Hippocampal formation (tissue), 2 donors: ENCODE measurements at regions not wholly inside any gene's neighbourhood (a gene's known extent, or its start where the extent isn't known, plus 50 kb on each side); places are given as distances from the start of the nearest gene placed in this dataset.
"Not testable (repeated sequence)": the region's sequence is repeated elsewhere in the genome, so short reads cannot be mapped to it uniquely, and the experiment has no call there.

ENCODE experiments used
- DNase-seq, 2 donors: peaks; one replicate each; lab custom pipeline; 2025; lab: John Stamatoyannopoulos, UW

DNA sequence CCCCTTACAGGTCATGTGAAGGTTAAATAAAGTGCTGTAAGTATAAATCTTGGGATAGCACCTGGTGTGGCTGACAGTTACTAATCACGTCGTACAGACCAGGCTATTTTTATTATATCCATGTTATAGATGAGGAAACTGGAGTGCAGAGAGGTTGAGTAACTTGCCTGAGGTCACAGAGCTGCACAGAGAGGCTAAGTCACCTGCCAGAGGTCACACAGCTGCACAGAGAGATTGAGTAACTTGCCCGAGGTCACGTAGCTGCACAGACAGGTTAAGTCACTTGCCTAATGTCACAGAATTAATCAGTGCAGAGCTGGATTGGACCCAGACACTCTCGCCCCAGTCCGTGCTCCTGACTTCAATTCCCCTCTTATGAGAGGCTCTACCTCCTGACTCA, 171.5 kb downstream of the NUP210 start:
- DNase-seq: no peak

DNA sequence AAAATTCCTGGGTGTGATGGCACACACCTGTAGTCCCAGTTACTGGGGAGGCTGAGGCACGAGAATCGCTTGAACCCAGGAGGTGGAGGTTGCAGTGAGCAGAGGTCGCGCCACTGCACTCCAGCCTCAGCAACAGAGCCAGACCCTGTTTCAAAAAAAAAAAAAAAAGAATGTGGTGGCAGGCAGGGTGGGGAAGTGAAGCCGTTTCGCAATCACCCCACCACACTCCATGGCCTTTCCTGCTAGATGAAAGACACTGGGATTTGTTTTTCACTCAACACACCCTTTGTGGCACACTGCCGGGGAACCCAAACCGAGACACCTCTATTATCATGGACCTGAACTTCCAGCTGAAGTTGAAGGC, 172.4 kb upstream of the IQSEC1 start:
- DNase-seq: no peak

DNA sequence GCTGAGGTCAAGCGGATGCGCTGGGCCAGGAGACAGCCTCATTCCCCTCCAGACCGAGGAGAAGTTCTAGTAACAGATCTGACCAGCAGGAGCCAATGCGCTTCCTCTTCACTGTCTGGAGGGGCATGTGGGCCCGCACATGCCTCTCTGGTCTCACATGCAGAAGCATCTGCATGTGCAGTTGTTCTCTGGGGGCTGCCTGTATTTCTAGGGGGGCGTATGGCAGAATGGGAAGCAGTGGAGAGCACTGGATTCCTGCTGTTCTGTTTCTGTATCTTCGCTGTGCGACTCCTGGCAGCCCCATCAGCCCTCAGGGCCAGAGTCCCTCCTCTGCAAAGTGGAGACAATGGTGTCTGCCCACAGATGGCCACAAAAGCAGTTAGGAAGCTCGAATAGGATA, 170.4 kb upstream of the IQSEC1 start:
- no peak for DNase-seq

DNA sequence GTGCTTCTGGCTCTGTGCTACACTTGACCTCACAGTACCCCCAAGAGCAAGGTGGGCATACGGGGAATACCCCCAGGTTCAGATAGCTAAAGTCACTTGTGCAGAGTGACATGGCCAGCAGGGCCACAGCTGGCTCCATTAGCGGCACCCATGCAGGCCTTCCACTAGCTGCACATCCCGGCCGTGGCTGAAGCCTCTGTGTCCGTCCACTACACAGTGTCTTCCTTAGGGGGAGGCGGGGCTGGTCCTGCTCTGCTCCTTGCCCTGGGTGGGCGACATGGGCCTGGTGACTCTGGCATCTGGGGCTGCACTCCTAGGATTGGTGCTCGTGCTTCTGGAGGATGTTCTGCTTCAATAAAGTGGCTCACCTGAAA, 169.1 kb upstream of the IQSEC1 start:
- DNase-seq: no peak

DNA sequence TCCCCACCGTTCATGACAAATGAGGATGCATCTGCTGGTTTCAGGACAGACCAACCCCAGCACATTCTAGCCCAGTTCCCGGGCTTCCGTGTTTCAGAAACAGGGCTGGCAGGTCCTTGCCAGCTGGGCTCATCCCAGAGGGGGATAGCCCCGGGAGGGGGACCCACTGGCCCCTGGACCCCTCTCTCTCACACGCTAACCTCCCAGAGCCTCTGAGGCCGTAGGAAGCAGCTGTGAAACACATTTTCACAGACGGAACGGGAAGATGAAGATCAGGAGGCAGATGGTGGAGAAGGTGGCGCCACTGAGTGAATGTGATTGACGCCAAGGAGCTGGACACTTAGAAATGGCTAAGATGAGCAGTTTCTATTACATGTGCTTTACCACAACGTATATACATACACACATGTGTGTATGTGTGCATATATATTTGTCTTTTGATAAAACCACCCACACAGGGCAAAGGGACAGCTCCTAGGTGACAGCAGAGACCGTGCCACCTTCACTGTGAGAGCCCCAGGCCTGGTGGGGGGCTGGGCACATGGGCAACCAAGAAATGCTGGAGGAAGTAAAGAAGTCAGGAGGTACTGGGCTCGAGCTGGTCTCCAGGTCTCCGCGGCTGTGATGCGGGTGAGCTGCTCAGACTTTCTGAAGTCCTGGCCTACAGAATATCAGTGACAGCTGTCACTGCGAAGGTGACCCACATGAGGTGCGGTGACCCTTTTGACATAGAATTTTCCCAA, 168.6 kb upstream of the IQSEC1 start:
- no peak for DNase-seq

DNA sequence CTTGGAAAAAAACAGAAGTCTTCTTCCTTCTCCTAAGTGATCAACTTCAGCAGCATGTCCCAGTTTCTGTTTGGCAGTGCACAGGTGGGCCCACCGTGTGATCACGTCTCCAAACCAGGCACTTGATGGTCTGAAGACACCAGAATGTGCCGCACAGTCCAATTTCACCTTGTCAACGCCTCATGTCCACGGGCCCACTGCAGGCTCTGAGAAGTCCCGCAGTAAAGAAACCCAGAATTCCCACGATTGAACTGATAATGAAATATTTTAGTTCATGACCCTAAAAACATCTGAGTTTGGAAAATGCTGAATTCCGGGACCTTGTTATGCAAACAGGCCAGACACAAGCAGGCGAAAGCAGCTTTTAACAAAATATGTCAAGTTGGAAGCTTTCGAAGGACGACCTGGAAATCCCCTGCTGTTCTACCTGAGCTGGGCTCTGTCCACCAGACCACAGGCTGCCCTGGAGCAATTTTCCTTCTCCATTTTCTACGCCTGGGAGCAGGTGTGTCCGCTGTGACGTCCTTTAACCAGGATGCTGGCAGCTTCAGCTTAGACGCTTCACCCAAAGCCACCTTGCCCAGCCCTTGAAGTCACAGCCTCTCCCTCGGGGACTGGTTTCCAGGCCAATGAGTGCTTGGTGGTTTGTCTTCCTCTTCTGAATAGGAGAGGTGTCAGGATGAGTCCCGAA, 167.8 kb upstream of the IQSEC1 start:
- no peak for DNase-seq

DNA sequence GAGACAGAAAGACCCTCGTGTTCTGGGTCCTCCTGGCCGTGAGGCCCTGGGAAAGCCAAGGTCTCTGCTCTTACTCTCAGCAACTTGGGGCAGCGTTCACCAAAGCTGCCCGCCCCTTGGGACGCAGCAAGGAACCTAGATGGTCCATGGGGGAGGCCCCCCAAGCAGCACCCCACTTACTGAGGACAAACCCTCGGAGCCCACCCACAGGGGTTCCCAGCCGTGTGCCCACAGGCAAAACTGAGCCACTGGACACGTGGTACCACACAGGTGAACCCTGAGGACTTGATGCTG, 166.2 kb upstream of the IQSEC1 start:
- DNase-seq: no peak

DNA sequence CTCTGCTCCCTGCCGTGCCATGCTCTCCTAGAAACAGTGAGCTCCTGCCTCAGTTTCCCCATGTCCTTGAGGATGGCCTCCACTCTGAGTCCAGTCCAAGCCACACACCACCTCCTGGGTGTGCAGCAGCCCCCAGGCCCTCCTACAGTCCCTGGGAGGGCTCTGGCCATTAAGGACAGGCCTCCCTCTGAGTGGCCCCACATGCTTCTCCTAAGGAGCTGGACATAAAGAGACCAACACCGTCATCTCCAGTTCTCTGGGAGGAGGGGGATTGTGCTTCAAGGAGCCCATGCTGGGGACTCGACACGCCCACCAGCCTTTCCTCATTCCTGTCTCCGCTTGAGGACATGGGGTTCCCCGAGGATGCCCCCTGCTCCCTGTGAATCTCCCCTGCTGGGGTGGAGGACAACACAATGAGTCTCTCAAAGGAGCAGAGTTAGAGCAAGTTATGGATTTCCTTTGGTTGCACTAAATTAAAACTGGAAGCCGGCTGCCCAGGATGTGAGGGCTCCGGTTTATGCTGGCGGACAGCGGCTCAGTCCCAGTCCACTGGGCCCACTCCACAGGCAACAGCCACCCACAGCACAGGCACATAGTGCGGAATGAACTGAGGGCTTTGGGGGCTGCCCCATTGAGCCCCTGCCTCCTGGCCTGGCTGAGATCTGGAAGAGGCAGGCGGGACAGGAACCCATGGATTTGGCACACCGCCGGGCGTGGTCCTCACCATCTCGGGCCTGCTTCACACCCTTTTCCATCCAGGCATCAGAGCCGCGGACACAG, 165.6 kb upstream of the IQSEC1 start:
- no peak for DNase-seq

DNA sequence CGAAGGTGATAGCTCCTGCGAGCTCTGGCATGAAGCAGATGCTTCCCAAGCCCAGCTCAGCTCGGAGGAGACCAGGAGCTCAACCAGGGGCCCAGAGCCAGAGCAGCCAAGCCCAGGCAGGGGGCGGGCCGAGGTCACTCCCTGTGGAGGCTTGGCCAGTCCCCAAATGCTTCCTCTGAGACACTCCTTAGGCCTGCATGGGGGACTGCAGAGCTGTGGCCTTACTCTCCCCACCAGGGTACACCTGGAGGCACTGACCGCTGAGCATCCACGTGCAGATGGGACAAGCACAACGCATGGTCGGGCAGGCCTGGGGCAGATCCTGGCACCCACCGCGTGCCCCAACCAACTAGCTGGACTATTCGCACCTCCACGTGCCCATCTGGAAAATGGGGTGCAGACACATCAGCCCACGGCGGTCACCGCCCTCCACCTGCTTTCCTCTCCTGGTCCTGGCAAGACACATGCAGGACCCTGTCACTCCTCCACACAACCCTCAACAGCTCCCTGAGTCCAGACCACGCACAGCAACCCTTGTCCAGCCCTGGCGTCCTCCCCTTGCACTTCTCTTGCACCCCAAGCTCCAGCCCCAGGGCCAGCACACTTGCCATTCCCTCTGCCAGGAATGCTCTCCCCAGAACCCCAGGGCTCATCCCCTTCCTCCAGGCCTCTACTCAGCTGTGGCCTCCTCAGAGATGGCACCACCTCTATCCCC, 164.7 kb upstream of the IQSEC1 start:
- no peak for DNase-seq

DNA sequence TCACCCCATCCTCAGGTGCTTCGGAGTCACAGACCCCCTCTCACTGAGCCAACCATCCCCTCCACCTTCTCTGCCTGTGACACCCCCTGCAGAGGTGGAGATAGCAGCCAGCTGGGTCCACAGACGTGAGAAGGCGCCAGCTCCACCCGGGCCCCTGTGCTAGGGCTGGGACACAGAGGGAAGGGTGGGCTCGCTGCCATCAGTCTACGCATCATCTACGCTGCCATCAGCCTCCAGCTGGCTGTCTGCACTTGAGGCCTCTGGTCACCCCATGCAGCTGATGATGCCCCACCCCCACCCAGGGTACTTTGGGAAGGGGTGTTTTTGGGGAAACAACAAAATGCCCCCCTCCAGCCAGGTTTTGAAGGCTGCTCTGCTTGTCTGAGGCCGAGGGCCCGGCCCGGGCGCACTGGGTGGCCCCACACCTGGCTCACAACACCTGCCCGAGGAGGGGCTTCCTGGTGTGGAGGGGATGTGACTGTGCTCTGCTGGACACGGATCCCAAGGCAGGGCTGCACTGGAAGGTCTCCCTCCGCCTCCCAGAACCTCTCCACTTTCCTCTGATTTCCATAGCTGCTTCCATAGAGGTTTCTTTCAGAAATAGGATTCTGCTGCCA, 163.4 kb upstream of the IQSEC1 start:
- DNase-seq: no peak

DNA sequence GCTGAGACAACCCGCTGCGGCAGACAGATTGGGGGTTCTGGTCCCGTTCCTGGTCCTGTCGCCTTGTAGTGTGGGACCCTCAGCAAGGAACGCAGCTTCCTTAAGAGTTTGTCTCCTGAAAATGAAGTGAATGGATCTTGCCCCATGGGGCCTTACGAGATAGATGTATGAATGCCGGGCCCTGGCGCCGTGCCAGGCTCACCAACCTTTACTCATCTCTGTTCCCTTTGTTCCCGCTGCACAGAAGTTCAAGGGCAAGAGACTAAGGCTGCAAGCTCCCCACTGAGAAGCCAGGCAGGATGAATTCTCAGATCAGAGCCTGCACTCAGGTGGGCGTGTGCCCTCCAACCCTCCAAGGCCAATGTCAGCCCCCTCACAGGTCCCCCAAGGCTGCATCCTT, 162.7 kb upstream of the IQSEC1 start:
- DNase-seq: no peak

DNA sequence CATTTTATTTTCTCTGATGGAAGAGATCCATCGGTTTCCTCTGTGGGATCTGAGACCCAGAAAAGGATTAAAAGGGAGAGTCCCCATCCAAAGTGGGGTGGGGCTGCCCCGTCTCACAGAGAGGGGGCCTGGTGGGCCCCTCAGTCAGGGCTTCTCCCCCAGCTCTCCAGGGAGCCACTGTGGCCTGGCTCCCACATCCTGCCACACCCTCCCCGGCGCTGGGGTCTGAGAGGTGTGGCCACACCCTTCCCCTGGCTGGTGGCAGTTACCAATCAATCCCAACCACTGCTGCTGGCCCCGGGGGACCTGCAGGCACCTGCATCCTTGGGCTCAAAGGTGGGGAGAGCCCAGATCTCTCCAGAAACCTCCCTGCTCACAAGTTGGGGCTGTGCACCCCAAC, 161.8 kb upstream of the IQSEC1 start:
- no peak for DNase-seq

DNA sequence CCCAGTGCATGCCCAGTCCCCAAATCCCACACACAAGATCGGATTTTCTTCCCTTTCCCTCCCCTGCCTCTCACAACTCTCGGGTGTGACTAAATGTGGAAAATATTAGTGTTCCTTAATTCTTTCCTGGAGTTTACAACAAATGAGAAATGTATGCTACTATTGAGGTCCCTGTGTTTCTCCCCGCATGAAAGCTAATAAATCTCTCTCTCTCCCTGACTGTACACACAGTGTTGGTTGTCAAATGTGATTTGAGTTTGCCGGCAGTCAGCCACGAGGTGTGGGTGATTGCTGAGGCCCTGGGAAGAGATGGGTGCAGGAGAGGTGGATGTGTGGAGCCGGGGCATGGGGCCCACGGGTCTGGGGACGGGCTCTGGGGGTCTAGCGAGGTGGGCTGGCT, 161.4 kb upstream of the IQSEC1 start:
- DNase-seq: no peak

DNA sequence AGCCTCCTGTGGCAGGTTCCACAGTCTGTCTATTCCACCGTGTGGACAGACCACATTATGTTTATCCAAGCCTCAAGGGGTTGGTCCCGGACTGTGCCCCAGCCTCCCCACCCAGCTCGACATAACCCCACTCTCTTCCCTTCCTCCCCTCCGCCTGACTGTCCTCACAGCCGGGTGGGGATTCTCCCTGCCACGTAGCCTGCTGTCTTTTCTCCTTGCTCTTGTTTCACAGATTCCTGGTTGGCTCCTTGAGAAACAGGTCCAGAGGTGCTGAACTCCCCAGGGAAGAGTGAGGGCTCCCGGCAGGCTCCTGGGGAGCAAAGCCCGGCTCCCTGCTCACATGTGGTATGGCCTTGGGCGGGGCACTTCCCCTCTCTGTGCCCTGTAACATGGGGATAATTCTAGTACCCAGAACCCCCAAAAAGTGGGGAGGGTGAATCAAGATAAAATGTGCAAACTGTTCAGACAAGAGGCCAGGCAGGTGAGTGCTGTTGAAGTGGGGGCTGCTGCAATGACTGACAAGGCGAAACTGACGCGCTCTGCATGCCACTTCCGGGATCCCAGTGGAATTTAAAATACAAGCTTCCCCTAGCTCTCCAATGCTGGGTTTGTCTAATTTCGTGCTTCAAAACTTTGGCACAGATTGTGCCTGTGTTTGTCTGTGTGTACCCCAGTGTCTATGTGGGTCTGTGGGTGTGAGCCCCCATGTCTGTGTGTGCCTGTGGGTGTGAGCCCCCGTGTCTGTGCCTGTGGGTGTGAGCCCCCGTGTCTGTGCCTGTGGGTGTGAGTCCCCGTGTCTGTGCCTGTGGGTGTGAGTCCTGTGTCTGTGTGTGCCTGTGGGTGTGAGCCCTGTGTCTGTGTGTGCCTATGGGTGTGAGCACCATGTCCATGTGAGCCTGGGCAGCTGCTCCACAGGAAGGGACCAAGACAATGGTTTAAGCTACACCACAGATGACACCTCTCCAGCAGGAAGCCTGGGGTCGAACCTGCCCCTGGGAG, 160.6 kb upstream of the IQSEC1 start:
- DNase-seq: no peak

DNA sequence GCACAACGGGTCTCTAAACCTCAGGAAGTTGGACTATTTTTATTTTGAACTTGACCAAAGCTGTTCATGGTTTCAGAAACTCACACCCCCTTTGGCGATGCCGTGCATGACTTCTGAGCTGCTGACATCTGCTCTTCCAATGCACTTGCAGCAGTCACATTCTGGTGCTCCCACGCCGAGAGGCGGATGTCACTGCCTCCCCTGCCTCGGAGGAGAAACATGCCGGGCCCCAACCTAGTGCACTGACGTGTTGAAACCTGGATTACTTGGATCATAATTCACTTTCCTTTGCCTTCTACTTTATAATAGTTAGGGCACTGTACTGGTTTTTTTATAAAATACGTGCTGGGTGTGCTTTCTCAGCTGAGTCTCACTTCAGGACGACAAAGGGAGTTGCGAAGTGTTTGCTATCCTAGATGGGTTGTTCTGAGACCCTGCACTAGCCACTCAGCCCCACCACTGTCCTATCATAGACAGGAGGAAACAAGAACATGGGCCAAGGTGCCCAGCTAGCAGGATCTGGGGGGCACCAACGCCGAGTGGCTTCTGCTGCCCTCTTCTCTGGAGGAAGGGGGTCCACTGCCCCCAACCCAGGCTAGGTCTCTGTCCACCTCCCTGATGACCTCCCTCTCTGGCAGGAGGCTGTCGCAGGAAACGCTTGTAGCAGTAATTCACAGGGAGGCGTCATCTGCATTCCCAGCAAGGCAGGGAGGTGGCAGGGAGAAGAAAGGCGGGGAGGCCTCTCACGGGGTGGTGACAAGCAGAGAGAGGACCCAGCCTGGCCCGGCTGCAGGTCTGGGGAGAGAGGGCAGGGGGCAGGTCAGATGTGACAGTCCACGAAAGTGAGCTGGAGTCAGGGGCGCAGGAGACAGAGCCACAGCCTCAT, 158.8 kb upstream of the IQSEC1 start:
- no peak for DNase-seq

DNA sequence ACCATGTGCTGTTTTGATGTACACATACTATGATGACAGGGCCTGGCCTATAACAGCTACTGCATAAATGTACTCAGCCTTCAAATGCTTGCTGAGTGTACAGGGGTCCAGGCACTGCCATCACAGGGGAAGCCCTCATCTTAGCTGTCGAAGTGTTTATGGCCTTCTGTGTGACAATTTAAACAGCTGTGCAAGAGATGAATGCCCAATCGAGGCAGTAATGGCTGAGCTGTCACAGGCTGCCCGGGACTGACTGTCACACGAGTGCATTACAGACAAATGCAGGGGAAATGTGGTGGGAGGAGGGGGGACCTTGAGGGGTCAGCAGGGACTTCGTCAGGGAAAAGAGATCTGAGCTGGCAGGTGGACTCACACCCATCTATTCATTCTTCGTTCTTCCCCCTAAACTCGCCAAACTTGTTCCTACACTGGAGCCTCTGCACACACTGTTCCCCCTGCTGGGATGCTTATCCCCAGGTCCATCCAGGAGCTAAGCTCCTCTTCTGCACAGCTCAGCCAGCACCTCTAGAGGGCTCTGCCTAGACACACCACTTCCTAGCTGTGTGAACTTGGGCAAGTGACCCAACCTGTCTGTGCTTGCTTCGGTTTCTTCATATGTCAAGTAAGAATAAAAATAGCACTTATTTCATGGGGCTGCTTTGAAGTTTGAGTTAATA, 156.2 kb upstream of the IQSEC1 start:
- DNase-seq: no peak

DNA sequence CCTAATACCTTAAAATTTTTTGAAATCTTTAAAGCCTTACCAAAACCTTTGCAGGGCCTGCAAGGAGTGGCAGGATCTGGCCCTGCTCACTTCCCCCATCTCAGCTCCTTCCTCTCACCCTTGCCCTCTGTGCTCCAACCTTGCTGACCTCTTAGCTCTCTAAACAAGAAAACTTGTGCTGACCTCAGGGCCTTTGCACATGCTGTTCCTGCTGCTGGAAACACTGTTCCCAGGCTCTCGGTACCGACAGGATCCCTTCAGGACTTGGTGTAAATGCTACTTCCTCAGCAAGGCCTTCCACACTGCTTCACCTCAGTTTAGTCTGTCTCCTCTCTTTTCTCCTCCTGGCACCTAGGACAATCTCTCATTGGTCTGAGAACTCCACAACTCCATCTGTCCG, 155.4 kb upstream of the IQSEC1 start:
- DNase-seq: no peak

DNA sequence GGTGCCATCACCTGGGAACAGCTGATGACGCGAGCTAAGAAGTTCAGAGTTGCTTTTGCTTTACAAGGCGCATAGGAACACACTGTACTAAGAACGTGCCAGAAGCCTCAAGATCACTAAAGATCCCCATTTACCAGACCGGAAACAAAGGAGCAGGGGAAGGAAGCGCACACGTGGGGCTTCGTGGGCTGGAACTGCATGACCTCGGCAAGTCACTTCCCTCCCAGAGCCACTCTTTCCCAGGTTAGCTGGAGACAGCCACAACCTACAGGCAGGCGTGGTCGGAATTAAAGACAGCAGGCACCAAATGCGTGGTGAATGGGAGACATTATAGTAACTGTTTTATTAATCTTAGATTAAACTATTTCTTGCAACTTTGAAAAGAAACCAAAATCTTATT, 154.9 kb upstream of the IQSEC1 start:
- DNase-seq: not testable (repeated sequence)
